ENCODE measurements at regions not wholly inside any gene's neighbourhood (a gene's known extent, or its start where the extent isn't known, plus 50 kb on each side); places are given as distances from the start of the nearest gene placed in this dataset.

DNA sequence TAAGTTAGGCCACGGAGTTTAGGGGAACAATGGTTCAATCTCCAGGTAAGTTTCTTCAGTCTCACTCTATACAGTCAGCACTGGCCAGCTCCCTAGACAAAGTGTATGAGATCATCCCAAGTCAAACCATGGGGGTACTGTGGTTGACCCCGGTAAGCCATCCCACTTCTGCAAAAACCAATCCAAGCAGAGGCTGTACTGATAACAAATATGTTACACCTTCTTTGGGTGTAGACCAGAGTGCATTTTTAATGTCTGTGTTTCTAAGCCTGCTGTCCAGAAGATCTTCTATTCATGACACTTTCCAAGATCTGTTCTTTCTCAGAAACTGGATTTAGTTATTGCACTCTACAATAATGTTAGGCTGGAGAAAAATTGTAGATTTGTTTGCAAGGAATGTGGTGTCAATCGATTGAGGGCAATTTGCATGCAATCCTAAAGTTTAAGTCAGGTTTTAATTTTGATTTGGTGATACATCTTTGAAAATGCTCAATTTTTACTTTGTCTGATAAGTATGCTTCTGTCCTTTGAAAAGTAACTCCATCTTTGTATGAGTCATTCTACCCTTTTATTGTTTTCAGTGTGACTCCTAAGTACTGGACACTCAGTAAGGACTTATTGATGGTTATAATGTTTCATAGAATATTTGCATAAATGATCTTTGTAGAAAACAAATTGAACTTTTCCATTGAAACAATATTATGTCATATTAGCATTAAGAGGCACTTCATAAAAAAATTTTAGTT, 152.4 kb downstream of the HLX start:
- TF ChIP-seq, protein P1, sequence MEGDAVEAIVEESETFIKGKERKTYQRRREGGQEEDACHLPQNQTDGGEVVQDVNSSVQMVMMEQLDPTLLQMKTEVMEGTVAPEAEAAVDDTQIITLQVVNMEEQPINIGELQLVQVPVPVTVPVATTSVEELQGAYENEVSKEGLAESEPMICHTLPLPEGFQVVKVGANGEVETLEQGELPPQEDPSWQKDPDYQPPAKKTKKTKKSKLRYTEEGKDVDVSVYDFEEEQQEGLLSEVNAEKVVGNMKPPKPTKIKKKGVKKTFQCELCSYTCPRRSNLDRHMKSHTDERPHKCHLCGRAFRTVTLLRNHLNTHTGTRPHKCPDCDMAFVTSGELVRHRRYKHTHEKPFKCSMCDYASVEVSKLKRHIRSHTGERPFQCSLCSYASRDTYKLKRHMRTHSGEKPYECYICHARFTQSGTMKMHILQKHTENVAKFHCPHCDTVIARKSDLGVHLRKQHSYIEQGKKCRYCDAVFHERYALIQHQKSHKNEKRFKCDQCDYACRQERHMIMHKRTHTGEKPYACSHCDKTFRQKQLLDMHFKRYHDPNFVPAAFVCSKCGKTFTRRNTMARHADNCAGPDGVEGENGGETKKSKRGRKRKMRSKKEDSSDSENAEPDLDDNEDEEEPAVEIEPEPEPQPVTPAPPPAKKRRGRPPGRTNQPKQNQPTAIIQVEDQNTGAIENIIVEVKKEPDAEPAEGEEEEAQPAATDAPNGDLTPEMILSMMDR (IDR thresholded peaks at IDR 0.05), result no peak
- no peak for TF ChIP-seq EZH2 (IDR thresholded peaks at IDR 0.05; ENCODE audit: borderline replicate concordance, insufficient read depth, low read depth, low read length, poor library complexity, severe bottlenecking)

All from B cell (primary cell).